ENCODE measurements at regions not wholly inside any gene's neighbourhood (a gene's known extent, or its start where the extent isn't known, plus 50 kb on each side); places are given as distances from the start of the nearest gene placed in this dataset.
"Not testable (repeated sequence)": the region's sequence is repeated elsewhere in the genome, so short reads cannot be mapped to it uniquely, and the experiment has no call there.

- H3K9me3 ChIP-seq (ENCODE audit: control insufficient read depth, insufficient read depth, low read length); H3K36me3 ChIP-seq (ENCODE audit: insufficient read depth, low read length); H3K9ac ChIP-seq (ENCODE audit: low read depth, low read length): not testable (repeated sequence)
- H3K4me1 ChIP-seq (ENCODE audit: insufficient read depth, low read length): peaks cover 26% of the 10 kb centered on the region
These were observed 49.9 kb upstream of the MSMB start for GRCh38 chr10:46095943-46096342.

GRCh38 chr10:46096446-46096845, 50.4 kb upstream of the MSMB start:
- Histone ChIP-seq H3K9ac (ENCODE audit: low read depth, low read length) (no peak overlapping the region), H3K9me3 (ENCODE audit: control insufficient read depth, insufficient read depth, low read length) (no peaks in the 10 kb centered on the region), H3K4me1 (ENCODE audit: insufficient read depth, low read length) (peaks cover 23% of the 10 kb centered on the region), H3K36me3 (ENCODE audit: insufficient read depth, low read length) (no peaks in the 10 kb centered on the region)

- H3K36me3 ChIP-seq (ENCODE audit: insufficient read depth, low read length): no peaks in the 10 kb centered on the region
- no peak overlapping the region for H3K9ac ChIP-seq (ENCODE audit: low read depth, low read length)
- H3K4me1 ChIP-seq (ENCODE audit: insufficient read depth, low read length): peaks cover 21% of the 10 kb centered on the region
- H3K9me3 ChIP-seq (ENCODE audit: control insufficient read depth, insufficient read depth, low read length): no peaks in the 10 kb centered on the region
These were observed 51.0 kb upstream of the MSMB start for GRCh38 chr10:46096909-46097575.

- Histone ChIP-seq H3K4me1 (ENCODE audit: insufficient read depth, low read length) (peaks cover 21% of the 10 kb centered on the region), H3K36me3 (ENCODE audit: insufficient read depth, low read length) (no peaks in the 10 kb centered on the region), H3K9ac (ENCODE audit: low read depth, low read length) (no peak overlapping the region), H3K9me3 (ENCODE audit: control insufficient read depth, insufficient read depth, low read length) (no peaks in the 10 kb centered on the region)
These were observed 51.7 kb upstream of the MSMB start for GRCh38 chr10:46097576-46098317.

GRCh38 chr10:46098386-46098785, 52.3 kb upstream of the MSMB start:
- Histone ChIP-seq H3K9me3 (ENCODE audit: control insufficient read depth, insufficient read depth, low read length) (no peaks in the 10 kb centered on the region), H3K36me3 (ENCODE audit: insufficient read depth, low read length) (no peaks in the 10 kb centered on the region), H3K4me1 (ENCODE audit: insufficient read depth, low read length) (peaks cover 21% of the 10 kb centered on the region), H3K9ac (ENCODE audit: low read depth, low read length) (no peak overlapping the region)

GRCh38 chr10:46098925-46099324, 52.9 kb upstream of the MSMB start:
- H3K4me1 ChIP-seq (ENCODE audit: insufficient read depth, low read length): peaks cover 21% of the 10 kb centered on the region
- H3K36me3 ChIP-seq (ENCODE audit: insufficient read depth, low read length); H3K9ac ChIP-seq (ENCODE audit: low read depth, low read length); H3K9me3 ChIP-seq (ENCODE audit: control insufficient read depth, insufficient read depth, low read length): not testable (repeated sequence)

DNA sequence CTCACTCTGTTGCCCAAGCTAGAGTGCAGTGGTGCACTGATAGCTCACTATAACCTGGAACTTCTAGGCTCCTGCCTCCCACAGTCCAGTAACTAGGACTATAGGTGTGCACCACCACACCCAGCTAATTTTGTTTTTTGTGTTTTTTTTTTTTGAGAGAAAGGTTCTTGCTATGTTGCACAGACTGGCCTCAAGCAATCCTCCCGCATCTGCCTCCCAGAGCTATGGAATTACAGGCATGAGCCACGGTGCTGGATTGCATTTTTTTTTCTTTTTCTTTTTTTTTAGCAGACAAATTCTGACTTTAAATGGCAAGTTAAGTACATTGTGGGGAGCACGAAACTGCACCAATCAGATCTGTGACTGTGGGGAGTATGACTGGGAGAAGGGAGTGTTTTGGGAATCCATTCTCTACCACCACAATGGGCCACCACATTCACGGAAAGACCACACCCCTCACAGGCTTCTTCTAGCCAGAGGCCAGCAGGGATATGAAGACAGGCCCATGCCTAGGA, 58.1 kb upstream of the MSMB start:
- H3K9me3 ChIP-seq (ENCODE audit: control insufficient read depth, insufficient read depth, low read length): no peaks in the 10 kb centered on the region
- H3K4me1 ChIP-seq (ENCODE audit: insufficient read depth, low read length): no peaks in the 10 kb centered on the region
- H3K9ac ChIP-seq (ENCODE audit: low read depth, low read length): no peak overlapping the region
- H3K36me3 ChIP-seq (ENCODE audit: insufficient read depth, low read length): no peaks in the 10 kb centered on the region

DNA sequence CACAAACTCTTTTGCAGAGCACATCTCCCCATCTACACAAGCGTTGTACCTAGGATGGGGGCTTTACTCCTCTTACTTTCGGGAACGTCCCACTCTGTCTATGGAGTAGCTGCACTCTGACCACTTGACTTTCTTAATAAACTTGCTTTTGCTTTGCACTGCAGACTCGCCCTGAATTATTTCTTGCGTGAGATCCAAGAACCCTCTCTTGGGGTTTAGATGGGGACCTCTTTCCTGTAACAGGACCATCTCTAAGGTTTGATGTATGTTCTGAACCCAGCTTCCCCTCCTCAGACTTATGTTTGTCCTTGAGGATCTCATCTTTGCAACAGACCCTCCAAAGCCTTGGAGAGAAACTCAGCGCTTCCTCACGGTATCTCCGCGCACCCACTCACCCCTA, 59.3 kb upstream of the MSMB start:
- H3K9ac ChIP-seq (ENCODE audit: low read depth, low read length); H3K36me3 ChIP-seq (ENCODE audit: insufficient read depth, low read length); H3K4me1 ChIP-seq (ENCODE audit: insufficient read depth, low read length); H3K9me3 ChIP-seq (ENCODE audit: control insufficient read depth, insufficient read depth, low read length): not testable (repeated sequence)

DNA sequence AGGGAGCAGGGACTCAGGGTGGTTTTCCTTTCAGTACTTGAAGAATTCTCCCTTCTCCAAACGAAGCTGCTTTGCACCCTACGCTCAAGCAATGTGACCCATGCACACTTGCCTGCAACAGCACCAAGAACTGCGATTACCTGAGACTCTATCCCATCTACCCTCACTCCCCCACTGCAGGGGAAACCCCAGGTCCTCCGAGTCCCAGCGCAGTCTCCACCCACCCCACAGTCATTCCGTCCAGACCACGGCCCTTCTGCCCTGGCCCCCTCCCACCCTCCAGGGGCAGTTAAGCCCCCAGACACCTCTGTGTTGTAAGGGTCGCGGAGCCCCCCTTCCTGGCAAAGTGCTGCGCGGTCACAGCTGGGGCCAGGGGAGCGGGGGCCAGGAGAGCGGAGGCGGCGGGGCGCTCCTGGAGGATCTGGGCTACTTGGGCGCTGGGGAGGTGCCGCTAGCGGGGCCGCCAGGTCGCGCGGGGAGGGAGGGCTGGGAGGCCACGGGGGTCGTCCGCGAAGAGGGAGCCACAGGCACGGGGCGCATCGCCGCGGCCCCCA, 59.9 kb upstream of the MSMB start:
- H3K4me1 ChIP-seq (ENCODE audit: insufficient read depth, low read length); H3K9me3 ChIP-seq (ENCODE audit: control insufficient read depth, insufficient read depth, low read length); H3K36me3 ChIP-seq (ENCODE audit: insufficient read depth, low read length): not testable (repeated sequence)
- peak overlapping the region; percentile 61 for H3K9ac ChIP-seq (ENCODE audit: low read depth, low read length)

GRCh38 chr10:46106410-46107255, 60.6 kb upstream of the MSMB start:
- H3K9me3 ChIP-seq (ENCODE audit: control insufficient read depth, insufficient read depth, low read length): no peaks in the 10 kb centered on the region
- H3K4me1 ChIP-seq (ENCODE audit: insufficient read depth, low read length): no peaks in the 10 kb centered on the region
- no peaks in the 10 kb centered on the region for H3K36me3 ChIP-seq (ENCODE audit: insufficient read depth, low read length)
- peak overlapping the region; percentile 61 for H3K9ac ChIP-seq (ENCODE audit: low read depth, low read length)

DNA sequence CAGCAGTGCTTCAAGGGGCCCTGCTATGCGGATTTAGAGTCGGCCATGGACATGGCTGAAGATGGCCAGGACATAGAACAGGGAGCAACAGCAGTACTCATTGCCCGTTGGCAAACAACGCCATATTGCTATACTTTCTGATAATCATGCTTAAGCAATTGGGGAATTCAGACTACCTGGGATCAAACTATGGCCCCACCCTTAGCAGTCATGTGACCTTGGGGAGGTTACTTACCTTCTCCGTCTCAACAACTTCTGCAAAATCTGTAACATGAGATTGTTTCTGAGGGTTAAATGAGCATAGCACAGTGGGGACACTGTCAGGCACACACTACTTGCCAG, 62.1 kb upstream of the MSMB start:
- not testable (repeated sequence) for H3K36me3 ChIP-seq (ENCODE audit: insufficient read depth, low read length)

DNA sequence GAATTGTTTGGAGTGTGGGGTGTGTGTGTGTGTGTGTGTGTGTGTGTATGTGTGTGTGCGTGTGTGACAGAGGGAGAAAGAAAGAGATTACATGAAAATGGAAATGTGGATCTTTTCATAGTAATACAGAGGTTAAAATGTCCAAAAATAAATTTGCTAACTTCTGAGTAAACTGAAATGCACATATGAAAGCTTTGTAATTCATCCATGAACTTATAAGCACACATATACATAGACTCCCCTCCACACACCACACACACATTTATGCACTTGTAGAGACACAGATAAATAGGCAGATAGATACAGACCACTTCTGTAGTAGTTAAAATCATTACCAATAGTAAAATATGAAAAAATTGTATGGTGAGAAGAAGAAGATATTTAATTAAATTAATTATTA, 108.2 kb upstream of the MSMB start:
- H3K9me3 ChIP-seq (ENCODE audit: control insufficient read depth, insufficient read depth, low read length); H3K4me1 ChIP-seq (ENCODE audit: insufficient read depth, low read length); H3K9ac ChIP-seq (ENCODE audit: low read depth, low read length); H3K36me3 ChIP-seq (ENCODE audit: insufficient read depth, low read length): not testable (repeated sequence)

More for the DNA sequence above, 62.1 kb upstream of the MSMB start:
- H3K4me1 ChIP-seq (ENCODE audit: insufficient read depth, low read length); H3K9me3 ChIP-seq (ENCODE audit: control insufficient read depth, insufficient read depth, low read length); H3K9ac ChIP-seq (ENCODE audit: low read depth, low read length): not testable (repeated sequence)

- H3K4me1 ChIP-seq (ENCODE audit: insufficient read depth, low read length); H3K36me3 ChIP-seq (ENCODE audit: insufficient read depth, low read length); H3K9me3 ChIP-seq (ENCODE audit: control insufficient read depth, insufficient read depth, low read length); H3K9ac ChIP-seq (ENCODE audit: low read depth, low read length): not testable (repeated sequence)
These were observed 108.6 kb upstream of the MSMB start for GRCh38 chr10:46154683-46155082.

DNA sequence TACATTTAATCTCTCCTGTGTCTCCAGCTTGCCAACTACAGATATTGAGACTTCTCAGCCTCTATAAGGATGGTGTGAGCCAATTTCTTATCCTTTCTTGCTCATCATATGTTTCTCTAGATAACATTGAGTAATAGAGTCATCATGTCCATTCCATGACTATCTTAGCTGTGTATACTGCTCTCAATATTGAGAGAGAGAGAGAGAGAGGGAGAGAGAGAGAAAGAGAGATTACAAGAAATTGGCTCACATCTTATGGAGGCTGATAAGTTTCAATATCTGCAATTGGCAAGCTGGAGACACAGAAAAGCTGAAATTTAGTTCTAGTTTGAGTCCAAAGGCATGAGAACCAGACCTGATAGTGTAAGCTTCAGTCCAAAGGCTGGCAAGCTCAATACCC, 110.8 kb upstream of the MSMB start:
- H3K9me3 ChIP-seq (ENCODE audit: control insufficient read depth, insufficient read depth, low read length); H3K36me3 ChIP-seq (ENCODE audit: insufficient read depth, low read length); H3K4me1 ChIP-seq (ENCODE audit: insufficient read depth, low read length); H3K9ac ChIP-seq (ENCODE audit: low read depth, low read length): not testable (repeated sequence)
